ENCODE measurements at regions not wholly inside any gene's neighbourhood (a gene's known extent, or its start where the extent isn't known, plus 50 kb on each side); places are given as distances from the start of the nearest gene placed in this dataset.
A peak's percentile ranks its signal among the peaks of the same experiment; 100 is the strongest.

DNA sequence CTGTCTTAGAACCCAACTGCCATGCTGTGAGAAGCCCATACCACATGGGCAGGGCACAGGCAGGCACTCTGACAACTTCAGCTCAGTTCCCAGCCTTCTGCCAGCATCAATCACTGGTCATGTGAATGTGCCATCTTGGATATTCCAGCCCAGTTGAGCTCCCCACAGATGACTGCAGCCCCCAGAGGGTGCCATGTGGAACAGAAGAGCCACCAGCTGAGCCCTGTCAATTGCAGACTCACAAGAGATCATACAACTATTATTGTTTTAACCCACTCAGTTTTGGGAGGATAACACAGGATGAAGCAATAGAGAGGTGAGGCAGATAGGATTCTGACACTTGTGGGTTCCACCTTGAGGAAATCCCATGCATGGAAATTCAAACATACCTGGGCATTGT lies 78.4 kb upstream of the ZBTB40 start:
- no peak for TF ChIP-seq EZH2 (optimal IDR thresholded peaks at IDR 0.05; ENCODE audit: low read depth, low read length)
- TF ChIP-seq, protein P1, sequence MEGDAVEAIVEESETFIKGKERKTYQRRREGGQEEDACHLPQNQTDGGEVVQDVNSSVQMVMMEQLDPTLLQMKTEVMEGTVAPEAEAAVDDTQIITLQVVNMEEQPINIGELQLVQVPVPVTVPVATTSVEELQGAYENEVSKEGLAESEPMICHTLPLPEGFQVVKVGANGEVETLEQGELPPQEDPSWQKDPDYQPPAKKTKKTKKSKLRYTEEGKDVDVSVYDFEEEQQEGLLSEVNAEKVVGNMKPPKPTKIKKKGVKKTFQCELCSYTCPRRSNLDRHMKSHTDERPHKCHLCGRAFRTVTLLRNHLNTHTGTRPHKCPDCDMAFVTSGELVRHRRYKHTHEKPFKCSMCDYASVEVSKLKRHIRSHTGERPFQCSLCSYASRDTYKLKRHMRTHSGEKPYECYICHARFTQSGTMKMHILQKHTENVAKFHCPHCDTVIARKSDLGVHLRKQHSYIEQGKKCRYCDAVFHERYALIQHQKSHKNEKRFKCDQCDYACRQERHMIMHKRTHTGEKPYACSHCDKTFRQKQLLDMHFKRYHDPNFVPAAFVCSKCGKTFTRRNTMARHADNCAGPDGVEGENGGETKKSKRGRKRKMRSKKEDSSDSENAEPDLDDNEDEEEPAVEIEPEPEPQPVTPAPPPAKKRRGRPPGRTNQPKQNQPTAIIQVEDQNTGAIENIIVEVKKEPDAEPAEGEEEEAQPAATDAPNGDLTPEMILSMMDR (IDR thresholded peaks at IDR 0.05; ENCODE audit: low read length): no peak
- no peak for DNase-seq
- no peak overlapping the region for H3K27ac ChIP-seq (ENCODE audit: low read length)
- H3K9me2 ChIP-seq (replicated peaks; ENCODE audit: insufficient read depth, low read length): no peaks in the 10 kb centered on the region
- no peaks in the 10 kb centered on the region for H3K79me2 ChIP-seq (ENCODE audit: low read length)
- H4K20me1 ChIP-seq (ENCODE audit: insufficient read depth, low read length): no peaks in the 10 kb centered on the region
- H3K4me3 ChIP-seq (ENCODE audit: low read length): no peak overlapping the region
- H3K9ac ChIP-seq (ENCODE audit: low read length): no peak overlapping the region
- no peaks in the 10 kb centered on the region for H3K36me3 ChIP-seq (replicated peaks; ENCODE audit: insufficient read depth, low read length)
- no peak overlapping the region for H3K4me2 ChIP-seq (ENCODE audit: low read depth, low read length)
- no peaks in the 10 kb centered on the region for H3F3A ChIP-seq (ENCODE audit: insufficient read depth, low read length)
- H2AFZ ChIP-seq (ENCODE audit: low read length): no peak overlapping the region
- peaks cover 98% of the 10 kb centered on the region for H3K27me3 ChIP-seq (replicated peaks; ENCODE audit: insufficient read depth, low read length)
- no peaks in the 10 kb centered on the region for H3K9me3 ChIP-seq (replicated peaks; ENCODE audit: insufficient read depth, low read length)
- no peaks in the 10 kb centered on the region for H3K4me1 ChIP-seq (ENCODE audit: low read length)

DNA sequence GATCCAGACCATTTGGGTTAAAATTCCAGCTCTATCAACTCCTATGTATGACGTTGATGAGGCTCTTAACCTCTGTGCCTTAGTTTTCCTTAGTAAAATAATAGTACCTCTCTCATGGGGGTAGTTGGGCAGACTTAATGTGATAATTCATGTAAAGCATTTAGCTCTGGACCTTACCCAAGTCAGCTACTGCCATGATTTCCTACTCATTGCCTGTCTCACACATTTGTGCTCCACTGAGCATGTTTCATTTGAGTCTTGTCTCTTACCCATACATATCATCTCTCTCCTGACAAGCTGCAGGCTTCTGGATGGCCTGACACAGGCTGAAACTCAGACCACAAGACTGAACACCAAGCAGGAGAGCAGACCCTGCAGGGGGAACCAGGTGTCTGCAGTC lies 77.7 kb upstream of the ZBTB40 start:
- Histone ChIP-seq H3K4me1 (ENCODE audit: low read length) (no peaks in the 10 kb centered on the region), H4K20me1 (ENCODE audit: insufficient read depth, low read length) (no peaks in the 10 kb centered on the region), H3F3A (ENCODE audit: insufficient read depth, low read length) (no peaks in the 10 kb centered on the region), H3K9me3 (replicated peaks; ENCODE audit: insufficient read depth, low read length) (no peaks in the 10 kb centered on the region), H3K4me3 (ENCODE audit: low read length) (no peak overlapping the region), H3K9ac (ENCODE audit: low read length) (no peak overlapping the region), H3K9me2 (replicated peaks; ENCODE audit: insufficient read depth, low read length) (no peaks in the 10 kb centered on the region), H2AFZ (ENCODE audit: low read length) (no peak overlapping the region), H3K27me3 (replicated peaks; ENCODE audit: insufficient read depth, low read length) (peaks cover 98% of the 10 kb centered on the region), H3K4me2 (ENCODE audit: low read depth, low read length) (no peak overlapping the region), H3K79me2 (ENCODE audit: low read length) (no peaks in the 10 kb centered on the region), H3K27ac (ENCODE audit: low read length) (no peak overlapping the region), H3K36me3 (replicated peaks; ENCODE audit: insufficient read depth, low read length) (no peaks in the 10 kb centered on the region)
- TF ChIP-seq, protein P1 (IDR thresholded peaks at IDR 0.05; ENCODE audit: low read length): no peak
- TF ChIP-seq EZH2 (optimal IDR thresholded peaks at IDR 0.05; ENCODE audit: low read depth, low read length): no peak
- TF ChIP-seq EZH2phosphoT487 (IDR thresholded peaks at IDR 0.05; ENCODE audit: low read length): no peak
- no peak for DNase-seq

DNA sequence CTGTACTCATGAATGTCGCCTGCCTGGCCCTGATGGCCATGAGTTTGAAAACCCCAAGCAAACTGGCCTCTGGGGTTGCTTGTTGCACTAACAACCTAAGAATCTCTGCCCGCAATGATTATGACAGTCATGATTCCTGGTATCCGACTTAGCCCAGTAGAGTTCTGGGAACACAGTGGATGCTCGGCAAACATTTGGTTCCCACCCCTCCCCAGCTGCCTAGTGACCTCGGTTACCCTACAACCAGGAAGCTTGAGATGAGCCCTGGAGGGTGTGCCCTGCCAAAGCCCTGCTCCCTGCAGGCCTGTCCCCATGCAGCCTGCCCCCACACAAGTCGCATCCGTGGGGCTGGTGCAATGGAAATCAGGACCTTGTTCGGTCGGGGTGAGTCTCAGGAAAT lies 76.0 kb upstream of the ZBTB40 start:
- H4K20me1 ChIP-seq (ENCODE audit: insufficient read depth, low read length): no peaks in the 10 kb centered on the region
- DNase-seq: no peak
- H2AFZ ChIP-seq (ENCODE audit: low read length): no peak overlapping the region
- H3K27ac ChIP-seq (ENCODE audit: low read length): no peak overlapping the region
- no peaks in the 10 kb centered on the region for H3K36me3 ChIP-seq (replicated peaks; ENCODE audit: insufficient read depth, low read length)
- H3K9me2 ChIP-seq (replicated peaks; ENCODE audit: insufficient read depth, low read length): no peaks in the 10 kb centered on the region
- H3K9me3 ChIP-seq (replicated peaks; ENCODE audit: insufficient read depth, low read length): no peaks in the 10 kb centered on the region
- H3F3A ChIP-seq (ENCODE audit: insufficient read depth, low read length): no peaks in the 10 kb centered on the region
- H3K9ac ChIP-seq (ENCODE audit: low read length): no peak overlapping the region
- no peak overlapping the region for H3K4me3 ChIP-seq (ENCODE audit: low read length)
- TF ChIP-seq, protein P1 (IDR thresholded peaks at IDR 0.05; ENCODE audit: low read length): no peak
- no peaks in the 10 kb centered on the region for H3K79me2 ChIP-seq (ENCODE audit: low read length)
- H3K4me2 ChIP-seq (ENCODE audit: low read depth, low read length): no peak overlapping the region
- peaks cover 99% of the 10 kb centered on the region for H3K27me3 ChIP-seq (replicated peaks; ENCODE audit: insufficient read depth, low read length)
- no peaks in the 10 kb centered on the region for H3K4me1 ChIP-seq (ENCODE audit: low read length)

DNA sequence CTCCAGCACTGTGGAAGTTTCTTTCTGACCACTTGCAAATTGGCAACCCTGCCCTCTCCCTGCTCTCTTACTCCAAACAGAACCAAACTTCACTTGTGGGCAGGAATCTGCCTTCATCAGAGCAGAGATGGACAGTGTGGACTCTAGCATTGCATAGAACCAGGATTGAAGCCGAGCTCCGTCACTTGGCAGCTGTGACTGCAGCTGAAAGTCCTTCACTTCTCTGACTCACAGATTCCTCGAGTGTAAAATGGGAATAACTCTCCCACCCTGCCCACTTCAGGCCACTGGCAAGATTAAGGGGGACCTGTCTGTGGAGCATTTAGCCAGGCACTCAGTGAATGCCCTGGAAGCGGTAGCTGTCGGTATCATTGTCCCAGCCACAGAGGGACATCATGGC lies 75.7 kb upstream of the ZBTB40 start:
- no peaks in the 10 kb centered on the region for H3K4me1 ChIP-seq (ENCODE audit: low read length)
- H2AFZ ChIP-seq (ENCODE audit: low read length): no peak overlapping the region
- TF ChIP-seq EZH2 (optimal IDR thresholded peaks at IDR 0.05; ENCODE audit: low read depth, low read length) (peak; percentile 20), EZH2phosphoT487 (IDR thresholded peaks at IDR 0.05; ENCODE audit: low read length) (no peak)
- H3F3A ChIP-seq (ENCODE audit: insufficient read depth, low read length): no peaks in the 10 kb centered on the region
- H3K79me2 ChIP-seq (ENCODE audit: low read length): no peaks in the 10 kb centered on the region
- no peak overlapping the region for H3K4me3 ChIP-seq (ENCODE audit: low read length)
- DNase-seq: no peak
- no peak overlapping the region for H3K27ac ChIP-seq (ENCODE audit: low read length)
- H3K36me3 ChIP-seq (replicated peaks; ENCODE audit: insufficient read depth, low read length): no peaks in the 10 kb centered on the region
- no peak overlapping the region for H3K9ac ChIP-seq (ENCODE audit: low read length)
- no peak overlapping the region for H3K4me2 ChIP-seq (ENCODE audit: low read depth, low read length)
- H3K9me3 ChIP-seq (replicated peaks; ENCODE audit: insufficient read depth, low read length): no peaks in the 10 kb centered on the region
- H4K20me1 ChIP-seq (ENCODE audit: insufficient read depth, low read length): no peaks in the 10 kb centered on the region
- peaks cover 99% of the 10 kb centered on the region for H3K27me3 ChIP-seq (replicated peaks; ENCODE audit: insufficient read depth, low read length)
- H3K9me2 ChIP-seq (replicated peaks; ENCODE audit: insufficient read depth, low read length): no peaks in the 10 kb centered on the region

Measured in MM.1S (cell line).